WERI-Rb-1 (cell line): ENCODE measurements at regions not wholly inside any gene's neighbourhood (a gene's known extent, or its start where the extent isn't known, plus 50 kb on each side); places are given as distances from the start of the nearest gene placed in this dataset.
"Not testable (repeated sequence)": the region's sequence is repeated elsewhere in the genome, so short reads cannot be mapped to it uniquely, and the experiment has no call there.

Source experiments
- DNase-seq: peaks from one replicate; pipeline ENCODE4 v3.0.0-alpha.2; 2020
- H3K27ac ChIP-seq: fragments of 250-450 bp; sonication (Bioruptor Pico); 2 replicates; pipeline ENCODE4 v1.5.1; 2020; ENCODE audit warnings: mild to moderate bottlenecking, moderate library complexity
- H3K27me3 ChIP-seq: fragments of 250-450 bp; sonication (Bioruptor Pico); 2 replicates; pipeline ENCODE4 v1.5.1; 2021; ENCODE audit warnings: mild to moderate bottlenecking, low read depth, moderate library complexity; ENCODE audit not compliant: insufficient read depth, severe bottlenecking
- H3K36me3 ChIP-seq: fragments of 250-450 bp; sonication (Bioruptor Pico); 2 replicates; pipeline ENCODE4 v1.5.1; 2020; ENCODE audit warnings: mild to moderate bottlenecking, moderate library complexity
- H3K4me3 ChIP-seq: 2 replicates; pipeline ENCODE4 v1.5.1; 2011; ENCODE audit warnings: low read depth, mild to moderate bottlenecking, control low read depth, low read length
- H3K9me3 ChIP-seq: fragments of 250-450 bp; sonication (Bioruptor Pico); 2 replicates; pipeline ENCODE4 v1.5.1; 2021; ENCODE audit warnings: mild to moderate bottlenecking, moderate library complexity; ENCODE audit not compliant: severe bottlenecking
- TF ChIP-seq, protein P1 (sequence below): IDR thresholded peaks from 2 replicates; pipeline ENCODE4 v1.5.1; 2011; ENCODE audit warnings: low read depth, mild to moderate bottlenecking, control low read depth, inconsistent platforms, low read length

DNA sequence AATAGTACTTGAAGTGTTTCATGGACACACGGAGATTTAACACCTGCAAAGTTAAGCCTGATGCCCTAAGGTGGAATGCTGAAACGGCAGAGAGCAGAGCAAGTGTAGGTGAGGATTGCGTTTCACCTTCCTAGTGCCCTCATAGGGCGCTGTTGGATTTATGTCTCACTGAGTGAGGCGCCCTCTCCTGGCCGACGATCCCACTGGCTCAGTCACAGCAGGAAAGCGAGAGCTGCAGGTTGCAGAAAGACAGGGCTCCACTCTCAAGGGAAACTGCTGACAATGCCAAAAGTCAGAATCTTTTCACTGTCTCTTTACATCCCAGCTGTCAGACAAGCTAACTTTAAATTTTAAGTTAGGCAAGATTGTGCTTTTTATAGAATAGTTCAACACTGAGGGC is 127.6 kb downstream of the POTEC start:
- H3K9me3 ChIP-seq, H3K36me3 ChIP-seq, DNase-seq, H3K27me3 ChIP-seq, H3K27ac ChIP-seq, H3K4me3 ChIP-seq: not testable (repeated sequence)
- TF ChIP-seq, protein P1, sequence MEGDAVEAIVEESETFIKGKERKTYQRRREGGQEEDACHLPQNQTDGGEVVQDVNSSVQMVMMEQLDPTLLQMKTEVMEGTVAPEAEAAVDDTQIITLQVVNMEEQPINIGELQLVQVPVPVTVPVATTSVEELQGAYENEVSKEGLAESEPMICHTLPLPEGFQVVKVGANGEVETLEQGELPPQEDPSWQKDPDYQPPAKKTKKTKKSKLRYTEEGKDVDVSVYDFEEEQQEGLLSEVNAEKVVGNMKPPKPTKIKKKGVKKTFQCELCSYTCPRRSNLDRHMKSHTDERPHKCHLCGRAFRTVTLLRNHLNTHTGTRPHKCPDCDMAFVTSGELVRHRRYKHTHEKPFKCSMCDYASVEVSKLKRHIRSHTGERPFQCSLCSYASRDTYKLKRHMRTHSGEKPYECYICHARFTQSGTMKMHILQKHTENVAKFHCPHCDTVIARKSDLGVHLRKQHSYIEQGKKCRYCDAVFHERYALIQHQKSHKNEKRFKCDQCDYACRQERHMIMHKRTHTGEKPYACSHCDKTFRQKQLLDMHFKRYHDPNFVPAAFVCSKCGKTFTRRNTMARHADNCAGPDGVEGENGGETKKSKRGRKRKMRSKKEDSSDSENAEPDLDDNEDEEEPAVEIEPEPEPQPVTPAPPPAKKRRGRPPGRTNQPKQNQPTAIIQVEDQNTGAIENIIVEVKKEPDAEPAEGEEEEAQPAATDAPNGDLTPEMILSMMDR, result peak; percentile 33; the same call in 1 of the 2 replicates

DNA sequence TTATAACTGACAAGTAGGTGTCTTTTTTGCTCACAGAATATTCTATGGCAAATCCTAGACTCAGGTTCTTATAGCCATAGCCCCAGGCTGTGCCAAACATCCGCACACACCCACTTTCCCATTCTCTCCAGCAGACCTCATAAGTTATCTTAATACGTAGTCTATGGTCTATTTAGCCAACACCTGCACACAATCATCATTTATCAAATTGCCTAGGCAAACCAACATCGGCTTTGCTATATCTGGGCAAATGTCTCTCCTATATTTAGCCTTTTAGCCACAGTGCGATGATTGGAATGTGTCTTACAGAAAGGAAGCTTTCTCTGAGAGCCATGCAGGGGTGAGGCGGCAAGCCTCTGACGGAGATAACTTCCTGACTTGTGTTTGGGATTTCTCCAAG is 128.0 kb downstream of the POTEC start:
- H3K4me3 ChIP-seq, H3K27me3 ChIP-seq, H3K36me3 ChIP-seq, H3K9me3 ChIP-seq, DNase-seq, H3K27ac ChIP-seq: not testable (repeated sequence)

- H3K9me3 ChIP-seq, H3K27ac ChIP-seq, H3K27me3 ChIP-seq, H3K36me3 ChIP-seq, H3K4me3 ChIP-seq, DNase-seq: not testable (repeated sequence)
Measured at GRCh38 chr18:14395533-14395932, 147.9 kb downstream of the POTEC start.

DNA sequence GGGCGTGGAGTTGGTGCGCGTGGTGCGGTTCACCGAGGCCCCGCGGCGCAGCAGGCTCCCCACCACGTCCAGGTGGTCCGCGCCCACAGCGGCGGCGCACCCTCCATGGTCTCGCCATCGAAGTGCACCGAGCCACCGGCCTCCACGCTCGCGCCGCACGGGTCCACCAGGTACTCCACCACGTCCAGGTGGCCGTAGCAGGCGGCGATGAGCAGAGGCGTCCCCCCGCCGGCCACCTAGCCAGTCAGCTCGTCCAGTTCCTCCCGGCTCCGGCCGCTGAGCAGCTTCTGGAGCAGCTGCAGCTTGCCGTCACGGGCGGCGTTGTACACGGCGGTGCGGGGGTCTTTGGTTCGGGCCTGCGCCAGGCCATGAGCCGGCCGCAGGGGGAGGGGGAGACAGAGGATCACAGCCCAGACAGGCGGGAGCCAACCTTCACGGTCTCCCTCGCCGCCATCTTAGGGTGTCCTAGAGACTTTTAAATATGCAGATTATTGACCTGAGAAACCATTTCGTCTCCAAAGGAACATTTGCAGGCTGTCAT is 149.8 kb downstream of the POTEC start:
- not testable (repeated sequence) for H3K9me3 ChIP-seq, DNase-seq, H3K27me3 ChIP-seq, H3K4me3 ChIP-seq, H3K27ac ChIP-seq, H3K36me3 ChIP-seq

- not testable (repeated sequence) for H3K9me3 ChIP-seq, H3K4me3 ChIP-seq, H3K27me3 ChIP-seq, DNase-seq, H3K27ac ChIP-seq, H3K36me3 ChIP-seq
Measured at GRCh38 chr18:14392604-14393003, 150.8 kb downstream of the POTEC start.

DNA sequence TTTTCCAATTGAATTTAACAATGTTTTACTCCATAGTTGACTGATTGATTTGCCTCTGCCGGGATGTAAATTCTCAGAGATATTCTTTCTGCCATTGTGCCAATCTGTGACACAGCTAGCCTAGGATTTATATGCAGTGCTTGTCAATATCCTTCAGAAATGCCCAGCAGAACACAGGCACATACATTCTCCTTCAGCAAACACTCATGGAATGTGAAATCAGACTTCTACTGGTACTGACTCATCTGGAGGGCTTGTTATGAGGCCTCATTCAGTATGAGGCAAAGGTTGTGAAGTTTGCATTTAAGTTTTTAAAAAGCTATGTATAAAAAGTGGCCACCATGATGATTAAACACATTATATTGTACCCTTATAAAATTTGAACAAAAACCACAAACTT is 158.4 kb downstream of the POTEC start:
- H3K27me3 ChIP-seq, H3K9me3 ChIP-seq, H3K27ac ChIP-seq, DNase-seq, H3K36me3 ChIP-seq, H3K4me3 ChIP-seq: not testable (repeated sequence)

DNA sequence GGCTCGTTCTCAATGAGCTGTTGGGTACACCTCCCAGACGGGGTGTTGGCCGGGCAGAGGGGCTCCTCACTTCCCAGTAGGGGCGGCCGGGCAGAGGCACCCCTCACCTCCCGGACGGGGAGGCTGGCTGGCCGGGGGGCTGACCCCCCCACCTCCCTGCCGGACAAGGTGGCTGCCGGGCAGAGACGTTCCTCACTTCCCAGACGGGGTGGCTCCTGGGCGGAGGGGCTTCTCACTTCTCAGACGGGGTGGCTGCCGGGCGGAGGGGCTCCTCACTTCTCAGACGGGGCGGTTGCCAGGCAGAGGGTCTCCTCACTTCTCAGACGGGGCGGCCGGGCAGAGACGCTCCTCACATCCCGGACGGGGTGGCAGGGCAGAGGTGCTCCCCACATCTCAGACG is 160.7 kb downstream of the POTEC start:
- not testable (repeated sequence) for H3K4me3 ChIP-seq

GRCh38 chr18:14379489-14379888 is 163.9 kb downstream of the POTEC start:
- H3K36me3 ChIP-seq, H3K27ac ChIP-seq, H3K27me3 ChIP-seq, H3K4me3 ChIP-seq, H3K9me3 ChIP-seq, DNase-seq: not testable (repeated sequence)

More for the DNA sequence above, 160.7 kb downstream of the POTEC start:
- not testable (repeated sequence) for H3K9me3 ChIP-seq, DNase-seq, H3K36me3 ChIP-seq, H3K27ac ChIP-seq, H3K27me3 ChIP-seq

DNA sequence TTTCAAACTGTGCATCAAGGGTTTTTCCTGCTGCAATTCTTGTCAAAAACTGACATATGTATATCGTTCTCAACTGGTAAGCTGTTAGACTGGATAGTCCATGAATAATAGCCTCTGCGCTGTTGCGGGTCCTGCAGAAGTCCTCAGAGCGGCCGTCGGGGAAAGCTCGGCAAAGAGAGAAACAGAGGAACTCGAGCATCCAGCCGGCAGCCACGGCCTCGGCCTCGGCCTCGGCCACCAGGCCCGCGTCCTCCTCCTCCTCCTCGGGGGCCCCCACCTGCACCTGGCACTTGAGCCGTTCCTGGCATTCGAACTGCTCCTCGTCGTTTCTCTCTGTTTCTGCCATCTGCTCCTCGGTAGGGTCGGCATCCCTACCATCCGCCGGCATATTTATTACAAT is 165.0 kb downstream of the POTEC start:
- not testable (repeated sequence) for H3K27ac ChIP-seq, H3K36me3 ChIP-seq, H3K4me3 ChIP-seq, H3K27me3 ChIP-seq, H3K9me3 ChIP-seq, DNase-seq

DNA sequence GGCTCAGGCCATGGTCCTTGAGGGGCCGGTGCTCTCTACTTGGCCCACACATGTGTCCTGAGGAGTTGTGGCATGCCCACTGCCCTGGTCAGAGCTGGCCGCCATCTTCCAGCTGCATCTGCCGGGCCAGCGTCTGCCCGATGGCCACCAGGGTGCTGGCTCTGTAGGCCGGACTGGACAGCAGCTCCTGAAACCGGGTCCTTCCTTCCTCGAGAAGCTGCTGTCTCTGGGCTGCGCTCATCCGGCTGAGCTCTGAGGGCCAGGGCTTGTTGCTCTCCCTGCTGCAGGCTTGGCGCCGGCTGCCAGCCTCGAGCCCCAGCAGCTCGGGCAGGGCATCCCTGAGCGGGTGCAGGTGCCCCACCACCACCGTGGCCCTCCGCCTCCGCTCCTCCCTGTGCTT is 182.1 kb downstream of the POTEC start:
- not testable (repeated sequence) for H3K4me3 ChIP-seq, H3K9me3 ChIP-seq, H3K36me3 ChIP-seq, H3K27me3 ChIP-seq, H3K27ac ChIP-seq, DNase-seq

DNA sequence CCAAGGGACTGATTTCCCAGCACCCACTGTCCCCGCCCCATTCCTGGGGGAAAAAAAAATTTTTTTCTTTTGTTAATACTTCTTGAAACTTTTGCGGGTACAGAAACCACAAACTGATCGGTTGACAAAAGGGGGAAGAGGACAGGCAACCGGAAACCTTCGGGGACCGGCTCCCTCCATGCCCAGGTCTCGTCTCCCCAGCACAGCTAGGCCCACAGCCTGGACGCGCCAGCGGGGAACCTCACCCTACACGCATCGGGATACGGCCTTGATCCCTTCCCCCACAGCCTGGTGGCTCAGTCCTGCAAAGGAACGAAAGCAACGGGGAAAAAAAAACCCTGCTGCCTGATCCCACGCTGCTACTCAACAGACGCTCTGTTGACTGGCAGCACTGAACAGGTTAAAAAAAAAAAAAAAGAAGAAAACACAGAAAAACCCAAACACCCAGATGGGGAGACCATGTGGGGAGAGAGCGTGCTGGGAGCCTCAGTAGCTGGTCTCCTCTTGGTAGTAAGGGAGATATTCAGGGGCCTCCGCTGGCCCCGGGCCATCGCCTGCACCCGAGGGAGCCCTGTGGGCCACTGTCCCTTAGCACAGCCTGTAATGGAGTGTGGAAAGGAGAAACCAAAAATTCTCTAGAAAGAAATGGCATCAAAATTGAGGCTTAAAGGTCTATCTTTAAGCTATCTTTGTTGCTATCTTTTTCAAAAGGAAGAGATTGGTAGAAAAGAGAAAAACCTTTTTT is 185.7 kb downstream of the POTEC start:
- H3K4me3 ChIP-seq, H3K36me3 ChIP-seq, H3K27ac ChIP-seq, H3K9me3 ChIP-seq, DNase-seq, H3K27me3 ChIP-seq: not testable (repeated sequence)

GRCh38 chr18:14342170-14342569 is 201.2 kb downstream of the POTEC start:
- H3K9me3 ChIP-seq, H3K27ac ChIP-seq, H3K4me3 ChIP-seq, DNase-seq, H3K27me3 ChIP-seq, H3K36me3 ChIP-seq: not testable (repeated sequence)

DNA sequence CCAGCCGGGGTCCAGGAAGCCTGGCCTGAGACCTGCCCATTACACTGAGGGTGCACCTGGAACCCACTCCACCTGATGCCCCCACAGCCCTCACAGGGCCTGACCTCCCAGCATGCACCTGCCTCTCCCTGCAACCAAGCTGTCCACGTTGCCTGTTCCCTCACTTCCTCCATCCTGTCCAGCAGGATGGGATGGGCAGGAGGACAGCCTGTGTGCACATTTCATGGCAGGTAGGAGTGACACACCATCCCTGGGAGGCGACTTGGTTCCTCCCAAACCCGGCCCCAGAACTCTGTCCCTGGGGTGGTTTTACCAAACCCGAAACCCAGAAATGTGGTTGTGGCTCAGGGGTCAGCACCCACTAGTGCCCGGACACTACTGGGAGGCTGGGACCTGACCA is 203.8 kb upstream of the ZNF519 start:
- not testable (repeated sequence) for H3K9me3 ChIP-seq, H3K36me3 ChIP-seq, H3K27ac ChIP-seq, DNase-seq, H3K27me3 ChIP-seq, H3K4me3 ChIP-seq

DNA sequence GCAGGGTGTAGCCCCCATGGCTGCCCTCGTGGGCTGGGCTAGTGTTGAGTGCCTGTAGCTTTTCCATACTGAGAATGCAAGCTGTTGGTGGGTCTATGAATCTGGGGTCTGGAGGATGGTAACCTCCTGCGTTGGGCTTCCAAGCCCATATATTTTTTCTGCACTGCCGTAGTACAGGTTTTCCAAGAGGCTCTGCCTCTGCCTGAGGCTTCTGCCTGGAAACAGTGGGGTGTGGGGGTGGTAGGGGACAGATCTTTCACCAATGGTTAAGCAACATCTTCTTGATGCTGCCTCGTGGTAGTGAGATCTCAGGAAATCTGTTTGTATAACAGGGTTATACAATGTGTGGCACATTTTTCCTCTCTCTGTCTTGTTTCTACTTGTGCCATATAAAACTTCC is 189.0 kb upstream of the ZNF519 start:
- not testable (repeated sequence) for H3K4me3 ChIP-seq, H3K9me3 ChIP-seq, H3K36me3 ChIP-seq, H3K27me3 ChIP-seq, H3K27ac ChIP-seq, DNase-seq
